ENCODE measurements at regions not wholly inside any gene's neighbourhood (a gene's known extent, or its start where the extent isn't known, plus 50 kb on each side); places are given as distances from the start of the nearest gene placed in this dataset.

- no peak overlapping the region for H3K27ac ChIP-seq
- TF ChIP-seq, protein P1, sequence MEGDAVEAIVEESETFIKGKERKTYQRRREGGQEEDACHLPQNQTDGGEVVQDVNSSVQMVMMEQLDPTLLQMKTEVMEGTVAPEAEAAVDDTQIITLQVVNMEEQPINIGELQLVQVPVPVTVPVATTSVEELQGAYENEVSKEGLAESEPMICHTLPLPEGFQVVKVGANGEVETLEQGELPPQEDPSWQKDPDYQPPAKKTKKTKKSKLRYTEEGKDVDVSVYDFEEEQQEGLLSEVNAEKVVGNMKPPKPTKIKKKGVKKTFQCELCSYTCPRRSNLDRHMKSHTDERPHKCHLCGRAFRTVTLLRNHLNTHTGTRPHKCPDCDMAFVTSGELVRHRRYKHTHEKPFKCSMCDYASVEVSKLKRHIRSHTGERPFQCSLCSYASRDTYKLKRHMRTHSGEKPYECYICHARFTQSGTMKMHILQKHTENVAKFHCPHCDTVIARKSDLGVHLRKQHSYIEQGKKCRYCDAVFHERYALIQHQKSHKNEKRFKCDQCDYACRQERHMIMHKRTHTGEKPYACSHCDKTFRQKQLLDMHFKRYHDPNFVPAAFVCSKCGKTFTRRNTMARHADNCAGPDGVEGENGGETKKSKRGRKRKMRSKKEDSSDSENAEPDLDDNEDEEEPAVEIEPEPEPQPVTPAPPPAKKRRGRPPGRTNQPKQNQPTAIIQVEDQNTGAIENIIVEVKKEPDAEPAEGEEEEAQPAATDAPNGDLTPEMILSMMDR (IDR thresholded peaks at IDR 0.05), result no peak
- no peak for TF ChIP-seq ZFX (IDR thresholded peaks at IDR 0.05; ENCODE audit: borderline replicate concordance)
These were observed 799.8 kb downstream of the RAPGEF2 start for GRCh38 chr4:159902648-159903047.

DNA sequence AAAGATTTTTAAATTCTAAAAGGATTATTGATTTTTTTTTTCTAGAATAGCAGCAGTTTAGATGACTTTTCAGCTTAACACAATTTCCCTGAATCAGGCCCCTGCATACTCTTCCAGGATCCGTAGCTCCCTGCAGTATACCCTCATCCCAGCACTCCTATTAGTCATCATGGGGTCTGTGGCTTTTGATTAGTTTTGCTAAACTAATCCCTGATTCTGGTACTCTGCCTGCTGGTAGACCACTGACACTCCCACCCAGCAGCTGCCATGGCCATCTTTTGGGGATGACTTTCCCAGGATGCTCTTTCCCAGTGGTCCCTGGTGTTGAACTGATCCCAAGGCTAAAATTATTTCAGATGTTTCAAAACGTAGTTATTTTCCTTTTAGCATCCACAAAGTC, 802.0 kb downstream of the RAPGEF2 start:
- H3K27ac ChIP-seq, result no peak overlapping the region
- no peak for TF ChIP-seq ZFX (IDR thresholded peaks at IDR 0.05; ENCODE audit: borderline replicate concordance)
- TF ChIP-seq, protein P1 (IDR thresholded peaks at IDR 0.05), result no peak

- no peak for TF ChIP-seq ZFX (IDR thresholded peaks at IDR 0.05; ENCODE audit: borderline replicate concordance)
- TF ChIP-seq, protein P1 (IDR thresholded peaks at IDR 0.05), result no peak
- H3K27ac ChIP-seq, result no peak overlapping the region
These were observed 803.2 kb downstream of the RAPGEF2 start for GRCh38 chr4:159906051-159906450.

DNA sequence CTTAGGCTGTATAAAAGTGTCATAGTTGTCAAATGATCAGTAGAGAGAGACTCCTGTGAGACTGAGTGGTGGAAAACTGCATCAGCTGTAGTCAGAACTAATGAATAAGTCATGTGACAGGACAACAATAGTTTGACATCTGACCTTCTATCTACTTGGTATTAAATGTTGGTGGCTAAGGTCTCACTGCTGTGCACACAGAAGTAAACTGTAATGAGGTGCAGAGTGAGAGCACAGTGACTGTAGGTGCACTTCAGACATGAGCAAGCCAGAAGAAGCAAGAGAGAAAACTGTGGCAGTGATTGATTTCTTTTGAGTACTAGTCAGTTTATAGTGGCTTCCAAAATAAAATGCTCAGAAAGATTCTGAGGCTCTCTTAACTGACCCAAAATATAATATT, 803.6 kb downstream of the RAPGEF2 start:
- no peak overlapping the region for H3K27ac ChIP-seq
- TF ChIP-seq ZFX (IDR thresholded peaks at IDR 0.05; ENCODE audit: borderline replicate concordance), result no peak
- TF ChIP-seq, protein P1 (IDR thresholded peaks at IDR 0.05), result no peak

- TF ChIP-seq ZFX (IDR thresholded peaks at IDR 0.05; ENCODE audit: borderline replicate concordance), result no peak
- TF ChIP-seq, protein P1 (IDR thresholded peaks at IDR 0.05), result no peak
- no peak overlapping the region for H3K27ac ChIP-seq
These were observed 807.8 kb downstream of the RAPGEF2 start for GRCh38 chr4:159910721-159911120.

- TF ChIP-seq, protein P1 (IDR thresholded peaks at IDR 0.05), result no peak
- TF ChIP-seq ZFX (IDR thresholded peaks at IDR 0.05; ENCODE audit: borderline replicate concordance), result no peak
- H3K27ac ChIP-seq, result no peak overlapping the region
These were observed 819.2 kb downstream of the RAPGEF2 start for GRCh38 chr4:159922119-159922518.

DNA sequence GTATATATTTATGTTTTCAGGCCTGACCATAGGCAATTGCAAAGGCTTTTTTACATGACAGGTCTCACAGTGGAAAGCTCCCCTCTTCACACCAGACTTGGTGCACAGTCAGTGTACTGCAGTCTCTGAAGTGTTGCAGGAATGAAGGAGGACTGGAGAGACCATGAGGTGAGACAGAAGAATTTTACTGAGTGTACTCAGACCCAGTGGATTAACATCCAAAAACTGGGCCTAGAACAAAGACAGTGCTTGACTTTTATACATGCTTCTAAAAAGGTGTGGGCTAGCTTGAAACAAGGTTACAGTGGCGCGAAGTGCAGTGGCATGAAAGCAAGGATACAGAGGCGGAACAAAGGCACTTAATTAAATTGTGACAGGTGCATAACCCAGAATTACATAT, 822.9 kb downstream of the RAPGEF2 start:
- TF ChIP-seq, protein P1 (IDR thresholded peaks at IDR 0.05), result no peak
- no peak overlapping the region for H3K27ac ChIP-seq

Data from 22Rv1 (cell line).